ENCODE measurements at regions not wholly inside any gene's neighbourhood (a gene's known extent, or its start where the extent isn't known, plus 50 kb on each side); places are given as distances from the start of the nearest gene placed in this dataset.

DNA sequence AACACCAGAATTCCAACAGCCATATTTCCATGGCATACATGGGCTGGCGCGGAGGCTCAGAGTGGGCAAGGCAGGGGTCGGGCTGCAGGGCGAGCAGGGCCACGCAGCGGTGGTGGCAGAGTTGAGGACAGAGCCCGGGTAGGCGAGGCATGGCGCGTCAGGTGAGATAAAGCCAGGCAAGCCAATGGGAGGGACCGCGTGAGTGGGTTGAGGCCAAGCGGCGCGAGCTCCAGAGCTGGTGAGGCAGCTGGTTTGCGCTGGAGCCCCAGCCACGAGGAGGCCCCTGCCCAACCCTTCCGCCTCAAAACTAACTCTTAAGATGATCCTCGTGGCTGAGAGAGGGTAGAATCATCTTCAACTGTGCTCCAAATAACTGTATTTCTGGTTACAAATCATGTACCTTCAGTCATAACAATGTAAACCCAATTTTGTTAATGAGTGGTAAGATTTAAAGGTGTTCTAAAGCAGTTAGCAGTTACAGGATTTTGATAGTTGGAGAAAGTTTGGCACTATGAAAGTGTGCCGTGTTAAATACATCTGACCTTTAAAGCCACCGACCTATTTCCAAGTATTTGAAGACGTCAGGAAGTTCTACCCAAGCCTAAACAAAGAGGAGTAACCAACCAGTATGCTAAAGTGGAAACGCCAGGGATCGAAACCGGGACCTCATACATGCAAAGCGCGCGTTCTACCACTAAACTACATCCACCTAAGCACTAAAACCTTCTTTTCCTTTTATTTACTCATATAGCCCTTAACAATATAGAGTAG, 107.9 kb downstream of the GPX5 start:
- no peak for TF ChIP-seq ESRRA (CRISPR knock-in tag; IDR thresholded peaks at IDR 0.05; ENCODE audit: borderline replicate concordance)
- TF ChIP-seq, protein P1, sequence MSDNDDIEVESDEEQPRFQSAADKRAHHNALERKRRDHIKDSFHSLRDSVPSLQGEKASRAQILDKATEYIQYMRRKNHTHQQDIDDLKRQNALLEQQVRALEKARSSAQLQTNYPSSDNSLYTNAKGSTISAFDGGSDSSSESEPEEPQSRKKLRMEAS (CRISPR knock-in tag; IDR thresholded peaks at IDR 0.05) = no peak
- TF ChIP-seq CREM (CRISPR knock-in tag; IDR thresholded peaks at IDR 0.05) = no peak
- no peak for TF ChIP-seq KAT7 (CRISPR knock-in tag; IDR thresholded peaks at IDR 0.05; ENCODE audit: borderline replicate concordance)
- TF ChIP-seq, protein P2, sequence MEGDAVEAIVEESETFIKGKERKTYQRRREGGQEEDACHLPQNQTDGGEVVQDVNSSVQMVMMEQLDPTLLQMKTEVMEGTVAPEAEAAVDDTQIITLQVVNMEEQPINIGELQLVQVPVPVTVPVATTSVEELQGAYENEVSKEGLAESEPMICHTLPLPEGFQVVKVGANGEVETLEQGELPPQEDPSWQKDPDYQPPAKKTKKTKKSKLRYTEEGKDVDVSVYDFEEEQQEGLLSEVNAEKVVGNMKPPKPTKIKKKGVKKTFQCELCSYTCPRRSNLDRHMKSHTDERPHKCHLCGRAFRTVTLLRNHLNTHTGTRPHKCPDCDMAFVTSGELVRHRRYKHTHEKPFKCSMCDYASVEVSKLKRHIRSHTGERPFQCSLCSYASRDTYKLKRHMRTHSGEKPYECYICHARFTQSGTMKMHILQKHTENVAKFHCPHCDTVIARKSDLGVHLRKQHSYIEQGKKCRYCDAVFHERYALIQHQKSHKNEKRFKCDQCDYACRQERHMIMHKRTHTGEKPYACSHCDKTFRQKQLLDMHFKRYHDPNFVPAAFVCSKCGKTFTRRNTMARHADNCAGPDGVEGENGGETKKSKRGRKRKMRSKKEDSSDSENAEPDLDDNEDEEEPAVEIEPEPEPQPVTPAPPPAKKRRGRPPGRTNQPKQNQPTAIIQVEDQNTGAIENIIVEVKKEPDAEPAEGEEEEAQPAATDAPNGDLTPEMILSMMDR (IDR thresholded peaks at IDR 0.05) = no peak
- no peak for TF ChIP-seq TCF7 (CRISPR knock-in tag; IDR thresholded peaks at IDR 0.05; ENCODE audit: low read depth)
- TF ChIP-seq, protein P3, sequence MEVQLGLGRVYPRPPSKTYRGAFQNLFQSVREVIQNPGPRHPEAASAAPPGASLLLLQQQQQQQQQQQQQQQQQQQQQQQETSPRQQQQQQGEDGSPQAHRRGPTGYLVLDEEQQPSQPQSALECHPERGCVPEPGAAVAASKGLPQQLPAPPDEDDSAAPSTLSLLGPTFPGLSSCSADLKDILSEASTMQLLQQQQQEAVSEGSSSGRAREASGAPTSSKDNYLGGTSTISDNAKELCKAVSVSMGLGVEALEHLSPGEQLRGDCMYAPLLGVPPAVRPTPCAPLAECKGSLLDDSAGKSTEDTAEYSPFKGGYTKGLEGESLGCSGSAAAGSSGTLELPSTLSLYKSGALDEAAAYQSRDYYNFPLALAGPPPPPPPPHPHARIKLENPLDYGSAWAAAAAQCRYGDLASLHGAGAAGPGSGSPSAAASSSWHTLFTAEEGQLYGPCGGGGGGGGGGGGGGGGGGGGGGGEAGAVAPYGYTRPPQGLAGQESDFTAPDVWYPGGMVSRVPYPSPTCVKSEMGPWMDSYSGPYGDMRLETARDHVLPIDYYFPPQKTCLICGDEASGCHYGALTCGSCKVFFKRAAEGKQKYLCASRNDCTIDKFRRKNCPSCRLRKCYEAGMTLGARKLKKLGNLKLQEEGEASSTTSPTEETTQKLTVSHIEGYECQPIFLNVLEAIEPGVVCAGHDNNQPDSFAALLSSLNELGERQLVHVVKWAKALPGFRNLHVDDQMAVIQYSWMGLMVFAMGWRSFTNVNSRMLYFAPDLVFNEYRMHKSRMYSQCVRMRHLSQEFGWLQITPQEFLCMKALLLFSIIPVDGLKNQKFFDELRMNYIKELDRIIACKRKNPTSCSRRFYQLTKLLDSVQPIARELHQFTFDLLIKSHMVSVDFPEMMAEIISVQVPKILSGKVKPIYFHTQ (CRISPR knock-in tag; IDR thresholded peaks at IDR 0.05) = no peak
- no peak for TF ChIP-seq NR2C2 (CRISPR knock-in tag; IDR thresholded peaks at IDR 0.05)
- TF ChIP-seq, protein P4, sequence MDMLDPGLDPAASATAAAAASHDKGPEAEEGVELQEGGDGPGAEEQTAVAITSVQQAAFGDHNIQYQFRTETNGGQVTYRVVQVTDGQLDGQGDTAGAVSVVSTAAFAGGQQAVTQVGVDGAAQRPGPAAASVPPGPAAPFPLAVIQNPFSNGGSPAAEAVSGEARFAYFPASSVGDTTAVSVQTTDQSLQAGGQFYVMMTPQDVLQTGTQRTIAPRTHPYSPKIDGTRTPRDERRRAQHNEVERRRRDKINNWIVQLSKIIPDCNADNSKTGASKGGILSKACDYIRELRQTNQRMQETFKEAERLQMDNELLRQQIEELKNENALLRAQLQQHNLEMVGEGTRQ (CRISPR knock-in tag; IDR thresholded peaks at IDR 0.05) = no peak
- no peak for TF ChIP-seq ZNF396 (CRISPR knock-in tag; IDR thresholded peaks at IDR 0.05; ENCODE audit: borderline replicate concordance)
- TF ChIP-seq CREB1 (CRISPR knock-in tag; IDR thresholded peaks at IDR 0.05) = no peak
- no peak for TF ChIP-seq JAZF1 (CRISPR knock-in tag; IDR thresholded peaks at IDR 0.05)
- no peak for TF ChIP-seq FOXK1 (CRISPR knock-in tag; IDR thresholded peaks at IDR 0.05)
- TF ChIP-seq, protein P5, sequence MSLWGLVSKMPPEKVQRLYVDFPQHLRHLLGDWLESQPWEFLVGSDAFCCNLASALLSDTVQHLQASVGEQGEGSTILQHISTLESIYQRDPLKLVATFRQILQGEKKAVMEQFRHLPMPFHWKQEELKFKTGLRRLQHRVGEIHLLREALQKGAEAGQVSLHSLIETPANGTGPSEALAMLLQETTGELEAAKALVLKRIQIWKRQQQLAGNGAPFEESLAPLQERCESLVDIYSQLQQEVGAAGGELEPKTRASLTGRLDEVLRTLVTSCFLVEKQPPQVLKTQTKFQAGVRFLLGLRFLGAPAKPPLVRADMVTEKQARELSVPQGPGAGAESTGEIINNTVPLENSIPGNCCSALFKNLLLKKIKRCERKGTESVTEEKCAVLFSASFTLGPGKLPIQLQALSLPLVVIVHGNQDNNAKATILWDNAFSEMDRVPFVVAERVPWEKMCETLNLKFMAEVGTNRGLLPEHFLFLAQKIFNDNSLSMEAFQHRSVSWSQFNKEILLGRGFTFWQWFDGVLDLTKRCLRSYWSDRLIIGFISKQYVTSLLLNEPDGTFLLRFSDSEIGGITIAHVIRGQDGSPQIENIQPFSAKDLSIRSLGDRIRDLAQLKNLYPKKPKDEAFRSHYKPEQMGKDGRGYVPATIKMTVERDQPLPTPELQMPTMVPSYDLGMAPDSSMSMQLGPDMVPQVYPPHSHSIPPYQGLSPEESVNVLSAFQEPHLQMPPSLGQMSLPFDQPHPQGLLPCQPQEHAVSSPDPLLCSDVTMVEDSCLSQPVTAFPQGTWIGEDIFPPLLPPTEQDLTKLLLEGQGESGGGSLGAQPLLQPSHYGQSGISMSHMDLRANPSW (CRISPR knock-in tag; conservative IDR thresholded peaks at IDR 0.05; ENCODE audit: low read depth) = no peak

Measured in WTC11 (cell line).